ENCODE measurements at regions not wholly inside any gene's neighbourhood (a gene's known extent, or its start where the extent isn't known, plus 50 kb on each side); places are given as distances from the start of the nearest gene placed in this dataset.

GRCh38 chr1:238648751-238649150 is 737.6 kb upstream of the CHRM3 start:
- DNase-seq (ENCODE audit: extremely low spot score in 2 of 2), result no peak
- no peaks in the 10 kb centered on the region for H3K36me3 ChIP-seq
- no peaks in the 10 kb centered on the region for H3K4me1 ChIP-seq
- no peaks in the 10 kb centered on the region for H3K27me3 ChIP-seq
- TF ChIP-seq CTCF (IDR thresholded peaks at IDR 0.05), result no peak
- no peak for TF ChIP-seq POLR2A (IDR thresholded peaks at IDR 0.05)
- no peak for TF ChIP-seq POLR2AphosphoS5 (IDR thresholded peaks at IDR 0.05; ENCODE audit: insufficient read depth in 1 of 2, low read depth in 1 of 2)
- H3K4me3 ChIP-seq, result no peak overlapping the region
- no peaks in the 10 kb centered on the region for H3K9me3 ChIP-seq
- H3K27ac ChIP-seq, result no peak overlapping the region
- intact Hi-C loops (cut with DNase I), result loop anchor here (5.0 kb wide), 1 partner anchor 584 kb away; no protein-coding TSS in a partner anchor

- H3K4me1 ChIP-seq, result no peaks in the 10 kb centered on the region
- intact Hi-C loops (cut with DNase I), result loop anchor here (5.0 kb wide), 1 partner anchor 584 kb away; no protein-coding TSS in a partner anchor
- DNase-seq (ENCODE audit: extremely low spot score in 2 of 2), result no peak
- no peaks in the 10 kb centered on the region for H3K36me3 ChIP-seq
- no peaks in the 10 kb centered on the region for H3K27me3 ChIP-seq
- no peak overlapping the region for H3K4me3 ChIP-seq
- H3K27ac ChIP-seq, result no peak overlapping the region
- H3K9me3 ChIP-seq, result no peaks in the 10 kb centered on the region
- TF ChIP-seq POLR2A (IDR thresholded peaks at IDR 0.05), result no peak
Measured at GRCh38 chr1:238648296-238648695, 738.1 kb upstream of the CHRM3 start.

GRCh38 chr1:238647877-238648276 is 738.5 kb upstream of the CHRM3 start:
- H3K27me3 ChIP-seq, result no peaks in the 10 kb centered on the region
- intact Hi-C loops (cut with DNase I), result loop anchor here (5.0 kb wide), 1 partner anchor 584 kb away; no protein-coding TSS in a partner anchor

GRCh38 chr1:238642231-238642630 is 744.1 kb upstream of the CHRM3 start:
- H3K36me3 ChIP-seq, result no peaks in the 10 kb centered on the region
- no peak overlapping the region for H3K4me3 ChIP-seq
- intact Hi-C loops (cut with DNase I), result no loop called here
- no peaks in the 10 kb centered on the region for H3K4me1 ChIP-seq
- H3K9me3 ChIP-seq, result no peaks in the 10 kb centered on the region
- no peak for DNase-seq (ENCODE audit: extremely low spot score in 2 of 2)
- TF ChIP-seq POLR2AphosphoS5 (IDR thresholded peaks at IDR 0.05; ENCODE audit: insufficient read depth in 1 of 2, low read depth in 1 of 2), result no peak
- no peak for TF ChIP-seq POLR2A (IDR thresholded peaks at IDR 0.05)
- no peak overlapping the region for H3K27ac ChIP-seq
- H3K27me3 ChIP-seq, result no peaks in the 10 kb centered on the region

More at GRCh38 chr1:238647877-238648276, 738.5 kb upstream of the CHRM3 start:
- DNase-seq (ENCODE audit: extremely low spot score in 2 of 2), result no peak
- Histone ChIP-seq H3K36me3 (no peaks in the 10 kb centered on the region), H3K9me3 (no peaks in the 10 kb centered on the region), H3K4me1 (no peaks in the 10 kb centered on the region), H3K27ac (no peak overlapping the region), H3K4me3 (no peak overlapping the region)
- TF ChIP-seq POLR2AphosphoS5 (IDR thresholded peaks at IDR 0.05; ENCODE audit: insufficient read depth in 1 of 2, low read depth in 1 of 2), result no peak
- no peak for TF ChIP-seq POLR2A (IDR thresholded peaks at IDR 0.05)
- TF ChIP-seq CTCF (IDR thresholded peaks at IDR 0.05), result no peak

GRCh38 chr1:238639861-238640260 is 746.5 kb upstream of the CHRM3 start:
- no peaks in the 10 kb centered on the region for H3K9me3 ChIP-seq
- no peak overlapping the region for H3K27ac ChIP-seq
- H3K27me3 ChIP-seq, result no peaks in the 10 kb centered on the region
- DNase-seq (ENCODE audit: extremely low spot score in 2 of 2), result no peak
- TF ChIP-seq CTCF (IDR thresholded peaks at IDR 0.05), result no peak
- no peak for TF ChIP-seq POLR2AphosphoS5 (IDR thresholded peaks at IDR 0.05; ENCODE audit: insufficient read depth in 1 of 2, low read depth in 1 of 2)
- no peak for TF ChIP-seq POLR2A (IDR thresholded peaks at IDR 0.05)
- no peaks in the 10 kb centered on the region for H3K4me1 ChIP-seq
- no peak overlapping the region for H3K4me3 ChIP-seq
- no peaks in the 10 kb centered on the region for H3K36me3 ChIP-seq
- intact Hi-C loops (cut with DNase I), result no loop called here

- H3K27ac ChIP-seq, result no peak overlapping the region
- DNase-seq (ENCODE audit: extremely low spot score in 2 of 2), result no peak
- intact Hi-C loops (cut with DNase I), result no loop called here
- H3K9me3 ChIP-seq, result no peaks in the 10 kb centered on the region
- no peak for TF ChIP-seq POLR2A (IDR thresholded peaks at IDR 0.05)
- TF ChIP-seq POLR2AphosphoS5 (IDR thresholded peaks at IDR 0.05; ENCODE audit: insufficient read depth in 1 of 2, low read depth in 1 of 2), result no peak
- no peak for TF ChIP-seq CTCF (IDR thresholded peaks at IDR 0.05)
- no peak overlapping the region for H3K4me3 ChIP-seq
- no peaks in the 10 kb centered on the region for H3K4me1 ChIP-seq
- no peaks in the 10 kb centered on the region for H3K27me3 ChIP-seq
- H3K36me3 ChIP-seq, result no peaks in the 10 kb centered on the region
Measured at GRCh38 chr1:238628110-238628509, 737.4 kb upstream of the ZP4 start.

Measured in vagina (tissue), 2 donors.